ENCODE measurements at regions not wholly inside any gene's neighbourhood (a gene's known extent, or its start where the extent isn't known, plus 50 kb on each side); places are given as distances from the start of the nearest gene placed in this dataset.

- no peak for TF ChIP-seq CTCF (IDR thresholded peaks at IDR 0.05)
- TF ChIP-seq POLR2A (IDR thresholded peaks at IDR 0.05), result no peak
Observed at GRCh38 chr15:88711806-88712205, 73.0 kb downstream of the ISG20 start.
